ENCODE measurements at regions not wholly inside any gene's neighbourhood (a gene's known extent, or its start where the extent isn't known, plus 50 kb on each side); places are given as distances from the start of the nearest gene placed in this dataset.
A peak's percentile ranks its signal among the peaks of the same experiment; 100 is the strongest.

DNA sequence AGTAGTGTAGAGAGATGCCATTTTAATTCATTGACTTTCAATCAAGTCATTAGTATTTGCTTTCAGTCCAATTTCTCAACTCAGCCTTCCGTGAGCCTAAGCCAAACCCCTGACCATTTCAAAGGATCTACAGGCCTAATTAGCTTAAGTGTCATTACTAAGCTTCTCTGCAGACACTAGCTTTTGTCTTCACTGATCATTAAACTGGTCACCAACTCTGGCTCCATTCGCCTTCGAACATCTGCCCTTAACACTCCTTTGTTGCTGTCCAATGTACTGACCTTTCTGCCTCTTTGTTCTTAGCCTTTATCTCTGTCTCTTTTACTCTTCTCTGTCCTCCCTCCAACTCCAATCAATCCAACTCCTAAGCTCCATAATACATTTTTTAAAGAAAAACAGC, 299.3 kb downstream of the DIRAS2 start:
- CTCF ChIA-PET = no interaction called here
- Histone ChIP-seq H3K4me3 (ENCODE audit: low read depth, low read length) (no peak overlapping the region), H3K9me3 (no peaks in the 10 kb centered on the region), H3K27me3 (replicated peaks; ENCODE audit: control insufficient read depth, insufficient read depth, low read length) (no peaks in the 10 kb centered on the region), H3K36me3 (ENCODE audit: control insufficient read depth, insufficient read depth, low read length) (no peaks in the 10 kb centered on the region), H3K4me1 (no peaks in the 10 kb centered on the region)
- POLR2A ChIA-PET = no interaction called here
- intact Hi-C loops (cut with micrococcal nuclease; ENCODE audit: unreplicated experiment) = no loop called here
- TF ChIP-seq, protein P1, sequence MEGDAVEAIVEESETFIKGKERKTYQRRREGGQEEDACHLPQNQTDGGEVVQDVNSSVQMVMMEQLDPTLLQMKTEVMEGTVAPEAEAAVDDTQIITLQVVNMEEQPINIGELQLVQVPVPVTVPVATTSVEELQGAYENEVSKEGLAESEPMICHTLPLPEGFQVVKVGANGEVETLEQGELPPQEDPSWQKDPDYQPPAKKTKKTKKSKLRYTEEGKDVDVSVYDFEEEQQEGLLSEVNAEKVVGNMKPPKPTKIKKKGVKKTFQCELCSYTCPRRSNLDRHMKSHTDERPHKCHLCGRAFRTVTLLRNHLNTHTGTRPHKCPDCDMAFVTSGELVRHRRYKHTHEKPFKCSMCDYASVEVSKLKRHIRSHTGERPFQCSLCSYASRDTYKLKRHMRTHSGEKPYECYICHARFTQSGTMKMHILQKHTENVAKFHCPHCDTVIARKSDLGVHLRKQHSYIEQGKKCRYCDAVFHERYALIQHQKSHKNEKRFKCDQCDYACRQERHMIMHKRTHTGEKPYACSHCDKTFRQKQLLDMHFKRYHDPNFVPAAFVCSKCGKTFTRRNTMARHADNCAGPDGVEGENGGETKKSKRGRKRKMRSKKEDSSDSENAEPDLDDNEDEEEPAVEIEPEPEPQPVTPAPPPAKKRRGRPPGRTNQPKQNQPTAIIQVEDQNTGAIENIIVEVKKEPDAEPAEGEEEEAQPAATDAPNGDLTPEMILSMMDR (IDR thresholded peaks at IDR 0.05; ENCODE audit: insufficient read depth in 1 of 2, low read depth in 1 of 2, low read length in 1 of 2, severe bottlenecking in 1 of 2, unreplicated experiment in 1 of 2) = no peak
- no TSS peak for BruUV-seq (replicated peaks)
- Mint-ChIP-seq H3K9me3 (ENCODE audit: unreplicated experiment) (peaks cover 10% of the 10 kb centered on the region), H3K4me1 (ENCODE audit: low read depth, unreplicated experiment) (no peaks in the 10 kb centered on the region), H3K27me3 (ENCODE audit: insufficient read depth, unreplicated experiment) (no peaks in the 10 kb centered on the region), H3K27ac (ENCODE audit: unreplicated experiment) (no peak overlapping the region), H3K36me3 (ENCODE audit: insufficient read depth, unreplicated experiment) (no peaks in the 10 kb centered on the region), H3K4me3 (ENCODE audit: unreplicated experiment) (no peak overlapping the region)
- peak in 1 of 2 experiments; percentile 16 for DNase-seq

DNA sequence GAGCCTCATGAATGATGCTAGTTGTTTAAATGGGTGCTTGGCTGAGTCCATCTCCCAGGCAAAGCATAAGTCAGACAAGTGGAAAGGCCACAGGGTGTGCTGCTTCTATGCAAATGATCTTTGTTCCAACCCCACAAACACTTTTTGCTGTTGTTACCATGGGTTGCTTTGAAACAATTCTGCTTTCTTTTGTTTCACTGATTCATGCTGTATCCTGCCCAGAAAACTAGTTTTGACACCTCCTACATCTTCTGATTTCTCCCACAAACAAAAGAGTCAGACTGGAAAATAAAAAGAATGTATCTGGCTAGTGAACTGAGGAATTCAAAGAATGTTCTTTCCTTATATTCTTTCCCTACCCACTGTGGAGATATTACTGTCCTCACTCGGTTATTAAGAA, 298.6 kb downstream of the DIRAS2 start:
- H3K27ac Mint-ChIP-seq (ENCODE audit: unreplicated experiment) = no peak overlapping the region
- no peaks in the 10 kb centered on the region for H3K36me3 ChIP-seq (ENCODE audit: control insufficient read depth, insufficient read depth, low read length)
- DNase-seq = no peak

DNA sequence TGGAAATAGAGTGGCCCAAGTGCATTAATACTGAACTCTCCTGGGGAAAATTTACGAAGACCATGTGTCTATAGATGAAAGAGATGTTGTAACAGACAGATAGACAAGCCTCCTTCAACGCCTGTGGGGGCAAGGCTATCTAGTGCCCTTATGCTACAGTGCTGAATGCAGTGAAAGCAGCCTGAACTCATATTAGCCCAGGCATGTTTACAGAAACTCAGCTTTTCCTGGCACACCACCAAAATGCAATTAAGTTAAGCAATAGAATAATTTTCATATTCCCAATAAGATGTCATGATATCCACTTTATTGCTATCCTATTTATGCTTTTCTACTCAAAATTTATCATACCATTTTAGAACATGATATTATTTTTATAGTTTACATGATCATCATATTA, 277.0 kb downstream of the DIRAS2 start:
- Mint-ChIP-seq H3K9me3 (ENCODE audit: unreplicated experiment) (no peaks in the 10 kb centered on the region), H3K27me3 (ENCODE audit: insufficient read depth, unreplicated experiment) (no peaks in the 10 kb centered on the region), H3K4me3 (ENCODE audit: unreplicated experiment) (no peak overlapping the region), H3K36me3 (ENCODE audit: insufficient read depth, unreplicated experiment) (no peaks in the 10 kb centered on the region), H3K4me1 (ENCODE audit: low read depth, unreplicated experiment) (peaks cover 6% of the 10 kb centered on the region), H3K27ac (ENCODE audit: unreplicated experiment) (no peak overlapping the region)
- CTCF ChIA-PET = no interaction called here
- intact Hi-C loops (cut with micrococcal nuclease; ENCODE audit: unreplicated experiment) = no loop called here
- DNase-seq = no peak
- no TSS peak for BruUV-seq (replicated peaks)
- no peaks in the 10 kb centered on the region for H3K9me3 ChIP-seq
- H3K36me3 ChIP-seq (ENCODE audit: control insufficient read depth, insufficient read depth, low read length) = no peaks in the 10 kb centered on the region
- no peaks in the 10 kb centered on the region for H3K4me1 ChIP-seq
- TF ChIP-seq, protein P1 (IDR thresholded peaks at IDR 0.05; ENCODE audit: insufficient read depth in 1 of 2, low read depth in 1 of 2, low read length in 1 of 2, severe bottlenecking in 1 of 2, unreplicated experiment in 1 of 2) = no peak
- H3K27me3 ChIP-seq (replicated peaks; ENCODE audit: control insufficient read depth, insufficient read depth, low read length) = no peaks in the 10 kb centered on the region
- POLR2A ChIA-PET = no interaction called here
- H3K4me3 ChIP-seq (ENCODE audit: low read depth, low read length) = no peak overlapping the region

More for the DNA sequence above, 298.6 kb downstream of the DIRAS2 start:
- H3K27me3 Mint-ChIP-seq (ENCODE audit: insufficient read depth, unreplicated experiment) = no peaks in the 10 kb centered on the region
- no peak overlapping the region for H3K4me3 Mint-ChIP-seq (ENCODE audit: unreplicated experiment)
- intact Hi-C loops (cut with micrococcal nuclease; ENCODE audit: unreplicated experiment) = no loop called here
- no peaks in the 10 kb centered on the region for H3K4me1 Mint-ChIP-seq (ENCODE audit: low read depth, unreplicated experiment)
- H3K4me3 ChIP-seq (ENCODE audit: low read depth, low read length) = no peak overlapping the region
- CTCF ChIA-PET = no interaction called here
- no peaks in the 10 kb centered on the region for H3K36me3 Mint-ChIP-seq (ENCODE audit: insufficient read depth, unreplicated experiment)
- no peaks in the 10 kb centered on the region for H3K4me1 ChIP-seq
- no TSS peak for BruUV-seq (replicated peaks)
- POLR2A ChIA-PET = no interaction called here
- H3K9me3 ChIP-seq = no peaks in the 10 kb centered on the region
- peaks cover 10% of the 10 kb centered on the region for H3K9me3 Mint-ChIP-seq (ENCODE audit: unreplicated experiment)
- TF ChIP-seq, protein P1 (IDR thresholded peaks at IDR 0.05; ENCODE audit: insufficient read depth in 1 of 2, low read depth in 1 of 2, low read length in 1 of 2, severe bottlenecking in 1 of 2, unreplicated experiment in 1 of 2) = no peak
- H3K27me3 ChIP-seq (replicated peaks; ENCODE audit: control insufficient read depth, insufficient read depth, low read length) = no peaks in the 10 kb centered on the region

Measured in Caco-2 (cell line).